NB4 (cell line): ENCODE measurements at regions not wholly inside any gene's neighbourhood (a gene's known extent, or its start where the extent isn't known, plus 50 kb on each side); places are given as distances from the start of the nearest gene placed in this dataset.
A peak's percentile ranks its signal among the peaks of the same experiment; 100 is the strongest.

ENCODE experiments used
- DNase-seq: peaks from one replicate; pipeline ENCODE4 v3.0.0; 2010; ENCODE audit warnings: low read depth
- H3K4me3 ChIP-seq: one replicate; pipeline ENCODE4 v1.5.1; 2011; ENCODE audit warnings: mild to moderate bottlenecking, low read depth, low read length, moderate library complexity
- MYC ChIP-seq: IDR thresholded peaks from 2 replicates; pipeline ENCODE4 v1.6.1; 2011; ENCODE audit warnings: low read depth, low read length
- POLR2A ChIP-seq: IDR thresholded peaks from 2 replicates; pipeline ENCODE4 v1.6.1; 2011; ENCODE audit warnings: mild to moderate bottlenecking; ENCODE audit not compliant: insufficient read length; ENCODE audit errors: extremely low read depth
- TF ChIP-seq, protein P1 (sequence below): IDR thresholded peaks from 2 replicates; pipeline ENCODE4 v1.6.1; 2011; ENCODE audit warnings: low read depth, low read length
- TF ChIP-seq, protein P2 (sequence below): IDR thresholded peaks from one replicate; pipeline ENCODE4 v1.5.1; 2012; ENCODE audit warnings: low read depth, low read length

DNA sequence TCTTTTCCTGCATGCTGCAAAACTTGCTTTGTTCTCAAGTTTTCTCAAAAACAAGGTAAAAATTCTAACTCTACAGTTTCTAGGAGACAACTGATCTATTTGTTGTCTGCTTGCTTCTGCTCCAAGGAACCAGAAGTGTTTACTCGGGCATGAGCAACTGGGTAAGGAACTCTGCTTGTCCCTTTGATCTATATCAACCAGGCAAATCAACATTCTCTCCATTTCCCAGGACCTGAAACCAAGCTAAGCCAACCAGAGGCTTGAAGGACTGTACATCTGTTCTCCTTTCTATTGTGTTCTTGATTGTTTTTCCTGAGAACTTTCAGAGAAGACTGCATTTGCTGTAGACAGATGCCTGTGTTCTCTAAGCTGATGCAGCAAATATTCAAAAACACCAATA is 335.0 kb upstream of the KCNH7 start:
- no peak overlapping the region for H3K4me3 ChIP-seq
- TF ChIP-seq POLR2A (no peak), MYC (no peak)
- TF ChIP-seq, protein P1, sequence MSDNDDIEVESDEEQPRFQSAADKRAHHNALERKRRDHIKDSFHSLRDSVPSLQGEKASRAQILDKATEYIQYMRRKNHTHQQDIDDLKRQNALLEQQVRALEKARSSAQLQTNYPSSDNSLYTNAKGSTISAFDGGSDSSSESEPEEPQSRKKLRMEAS = no peak
- TF ChIP-seq, protein P2, sequence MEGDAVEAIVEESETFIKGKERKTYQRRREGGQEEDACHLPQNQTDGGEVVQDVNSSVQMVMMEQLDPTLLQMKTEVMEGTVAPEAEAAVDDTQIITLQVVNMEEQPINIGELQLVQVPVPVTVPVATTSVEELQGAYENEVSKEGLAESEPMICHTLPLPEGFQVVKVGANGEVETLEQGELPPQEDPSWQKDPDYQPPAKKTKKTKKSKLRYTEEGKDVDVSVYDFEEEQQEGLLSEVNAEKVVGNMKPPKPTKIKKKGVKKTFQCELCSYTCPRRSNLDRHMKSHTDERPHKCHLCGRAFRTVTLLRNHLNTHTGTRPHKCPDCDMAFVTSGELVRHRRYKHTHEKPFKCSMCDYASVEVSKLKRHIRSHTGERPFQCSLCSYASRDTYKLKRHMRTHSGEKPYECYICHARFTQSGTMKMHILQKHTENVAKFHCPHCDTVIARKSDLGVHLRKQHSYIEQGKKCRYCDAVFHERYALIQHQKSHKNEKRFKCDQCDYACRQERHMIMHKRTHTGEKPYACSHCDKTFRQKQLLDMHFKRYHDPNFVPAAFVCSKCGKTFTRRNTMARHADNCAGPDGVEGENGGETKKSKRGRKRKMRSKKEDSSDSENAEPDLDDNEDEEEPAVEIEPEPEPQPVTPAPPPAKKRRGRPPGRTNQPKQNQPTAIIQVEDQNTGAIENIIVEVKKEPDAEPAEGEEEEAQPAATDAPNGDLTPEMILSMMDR = no peak
- DNase-seq = no peak

DNA sequence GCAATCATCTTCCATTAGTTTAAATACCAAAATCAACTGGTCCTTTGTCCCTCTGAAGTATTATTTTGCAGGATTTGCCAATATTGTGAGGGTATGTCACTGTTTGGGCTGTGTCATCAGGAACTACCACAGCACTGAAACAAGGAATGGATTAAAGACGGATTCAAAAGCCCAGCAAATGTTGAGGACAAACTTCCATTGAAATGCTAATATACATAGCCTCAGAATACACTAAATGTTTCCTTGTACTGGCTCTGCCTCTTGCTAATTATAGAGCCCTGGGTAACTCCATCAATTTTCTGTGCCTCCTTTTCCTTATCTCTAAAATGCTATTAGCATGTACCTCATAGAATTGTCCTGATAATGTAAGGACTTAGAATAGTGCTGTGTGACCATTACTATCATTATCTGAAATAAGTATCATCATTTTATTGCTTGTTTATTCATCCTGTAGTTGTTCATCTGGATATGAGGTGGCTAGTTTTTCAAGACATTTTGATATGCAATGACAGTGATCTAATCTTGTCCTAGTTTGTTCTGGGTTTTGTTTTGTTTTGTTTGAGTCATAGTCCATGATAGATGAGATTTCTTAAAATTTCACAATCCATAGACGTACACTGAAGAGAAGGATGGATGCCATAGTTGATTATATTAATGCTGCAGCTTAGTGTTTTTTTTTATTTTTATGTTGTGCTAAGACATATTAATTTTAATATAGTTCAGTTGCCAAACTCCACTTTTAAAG is 333.4 kb upstream of the KCNH7 start:
- DNase-seq = no peak
- H3K4me3 ChIP-seq = no peak overlapping the region
- no peak for TF ChIP-seq POLR2A
- TF ChIP-seq MYC = no peak
- TF ChIP-seq, protein P2 = no peak
- TF ChIP-seq, protein P1 = no peak

DNA sequence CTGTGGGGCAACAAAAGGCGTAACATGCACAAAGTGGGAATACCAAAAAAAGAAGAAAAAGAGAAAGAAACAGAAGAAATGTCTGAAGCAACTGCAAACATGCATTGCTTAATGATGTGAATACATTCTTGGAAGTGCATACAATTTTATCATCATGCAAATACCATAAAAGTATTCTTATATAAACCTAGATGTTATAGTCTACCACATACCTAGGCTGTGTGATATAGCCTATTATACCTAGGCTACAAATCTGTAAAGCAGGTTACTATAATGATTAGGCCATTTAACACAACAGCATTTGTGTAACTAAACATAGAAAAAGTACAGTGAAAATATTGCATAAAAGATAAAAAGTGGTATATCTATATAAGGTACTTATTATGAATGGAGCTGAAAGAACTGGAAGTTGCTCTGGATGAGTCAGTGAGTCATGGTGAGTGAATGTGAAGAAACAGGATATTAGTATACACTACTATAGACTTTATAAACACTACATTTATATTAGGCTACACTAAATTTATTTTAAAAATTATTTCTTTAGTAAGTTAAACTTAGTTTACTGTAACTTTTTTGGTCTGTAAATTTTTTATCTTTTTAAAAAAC is 319.4 kb upstream of the KCNH7 start:
- no peak for TF ChIP-seq POLR2A
- TF ChIP-seq, protein P2 = no peak
- TF ChIP-seq, protein P1 = no peak
- no peak for TF ChIP-seq MYC
- peak; percentile 16 for DNase-seq

DNA sequence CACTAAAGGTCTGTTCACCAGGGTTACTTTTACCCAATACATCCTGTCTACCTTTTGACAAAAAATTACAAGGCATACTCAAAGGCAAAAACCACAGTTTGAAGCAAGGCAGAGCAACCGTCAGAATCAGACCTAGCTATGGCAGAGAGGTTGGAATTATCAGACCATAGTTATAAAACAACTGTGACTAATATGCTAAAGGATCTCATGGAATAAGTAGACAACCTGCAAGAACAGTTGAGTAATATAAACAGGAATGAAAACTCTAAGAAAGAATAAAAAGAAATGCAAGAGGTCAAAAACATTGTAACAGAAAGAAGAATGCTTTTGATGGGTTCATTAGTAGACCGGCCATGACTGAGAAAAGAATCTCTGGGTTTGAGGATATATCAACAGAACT is 318.8 kb upstream of the KCNH7 start:
- DNase-seq = no peak
- no peak for TF ChIP-seq MYC
- TF ChIP-seq POLR2A = no peak
- TF ChIP-seq, protein P2 = no peak
- TF ChIP-seq, protein P1 = no peak
- no peak overlapping the region for H3K4me3 ChIP-seq

More for the DNA sequence above, 319.4 kb upstream of the KCNH7 start:
- no peak overlapping the region for H3K4me3 ChIP-seq

DNA sequence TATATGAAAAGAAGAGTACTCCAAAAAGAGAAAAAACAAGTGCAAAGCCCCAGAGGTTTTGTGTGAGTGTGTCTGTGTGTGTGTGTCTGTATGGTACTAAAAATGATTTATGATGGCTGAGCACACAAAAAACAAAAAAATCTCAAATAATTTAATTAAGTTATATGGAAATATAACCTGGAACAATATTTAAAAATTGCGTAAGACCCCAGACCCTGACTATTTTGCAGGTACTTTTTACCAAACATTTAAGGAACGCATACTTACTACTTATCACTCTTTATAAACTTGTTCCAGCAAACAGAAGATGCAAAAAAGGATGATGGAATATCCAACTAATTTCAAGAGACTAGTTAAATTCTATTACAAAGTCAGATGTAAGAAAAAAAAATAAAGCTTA is 317.4 kb upstream of the KCNH7 start:
- DNase-seq = no peak
- TF ChIP-seq MYC (no peak), POLR2A (no peak)
- TF ChIP-seq, protein P2 = no peak
- TF ChIP-seq, protein P1 = no peak
- no peak overlapping the region for H3K4me3 ChIP-seq
